GM12865 (cell line): ENCODE measurements at regions not wholly inside any gene's neighbourhood (a gene's known extent, or its start where the extent isn't known, plus 50 kb on each side); places are given as distances from the start of the nearest gene placed in this dataset.

Source experiments
- DNase-seq: peaks from one replicate; pipeline ENCODE4 v3.0.0; 2010; ENCODE audit warnings: low read depth
- H3K4me3 ChIP-seq: 2 replicates; pipeline ENCODE4 v1.5.1; 2011; ENCODE audit warnings: mild to moderate bottlenecking, low read depth, low read length, control low read depth
- CTCF ChIP-seq: IDR thresholded peaks from 2 replicates; pipeline ENCODE4 v1.5.1; 2011; ENCODE audit warnings: low read length, control low read depth, low read depth, inconsistent platforms; ENCODE audit not compliant: insufficient read depth; ENCODE audit errors: missing control alignments

GRCh38 chr3:55413236-55413635 lies 73.9 kb downstream of the WNT5A start:
- no peak for DNase-seq
- H3K4me3 ChIP-seq, result no peak overlapping the region
- no peak for TF ChIP-seq CTCF

- no peak overlapping the region for H3K4me3 ChIP-seq
- DNase-seq, result no peak
- TF ChIP-seq CTCF, result no peak
These were observed 74.6 kb downstream of the WNT5A start for GRCh38 chr3:55412545-55412944.

- DNase-seq, result no peak
- no peak for TF ChIP-seq CTCF
- no peak overlapping the region for H3K4me3 ChIP-seq
These were observed 77.3 kb downstream of the WNT5A start for GRCh38 chr3:55409806-55410205.

- no peak for DNase-seq
- no peak overlapping the region for H3K4me3 ChIP-seq
- TF ChIP-seq CTCF, result no peak
These were observed 78.8 kb downstream of the WNT5A start for GRCh38 chr3:55408193-55408826.

GRCh38 chr3:55407426-55407820 lies 79.7 kb downstream of the WNT5A start:
- no peak overlapping the region for H3K4me3 ChIP-seq
- no peak for TF ChIP-seq CTCF
- DNase-seq, result no peak

GRCh38 chr3:55406696-55407425 lies 80.2 kb downstream of the WNT5A start:
- DNase-seq, result no peak
- no peak overlapping the region for H3K4me3 ChIP-seq
- TF ChIP-seq CTCF, result no peak
